OCI-LY1 (cell line): ENCODE measurements at regions not wholly inside any gene's neighbourhood (a gene's known extent, or its start where the extent isn't known, plus 50 kb on each side); places are given as distances from the start of the nearest gene placed in this dataset.

Experiments used
- H2AFZ ChIP-seq: fragments of 200-600 bp; sonication (generic), shearing (Covaris generic); 2 replicates; pipeline ENCODE4 v1.6.0; 2014; ENCODE audit warnings: antibody characterized with exemption, mild to moderate bottlenecking, low read length
- H3F3A ChIP-seq: fragments of 200-600 bp; sonication (generic), shearing (Covaris generic); 2 replicates; pipeline ENCODE4 v1.6.0; 2014; ENCODE audit warnings: mild to moderate bottlenecking, antibody characterized with exemption, low read length, moderate library complexity; ENCODE audit not compliant: insufficient read depth
- H3K27ac ChIP-seq: fragments of 200-600 bp; sonication (generic); 2 replicates; pipeline ENCODE4 v1.5.1; 2014; ENCODE audit warnings: low read length, mixed run types, mild to moderate bottlenecking, low read depth; ENCODE audit not compliant: poor library complexity, severe bottlenecking
- H3K27me3 ChIP-seq: fragments of 200-600 bp; sonication (generic); 2 replicates; pipeline ENCODE4 v1.6.0; 2014; ENCODE audit warnings: antibody characterized with exemption, mild to moderate bottlenecking, low read length, moderate library complexity; ENCODE audit not compliant: insufficient read depth
- H3K36me3 ChIP-seq: fragments of 200-600 bp; sonication (generic); 2 replicates; pipeline ENCODE4 v1.6.1; 2014; ENCODE audit warnings: mild to moderate bottlenecking, antibody characterized with exemption, low read length, moderate library complexity, mixed read lengths; ENCODE audit not compliant: insufficient read depth
- H3K4me1 ChIP-seq: fragments of 200-600 bp; sonication (generic); 2 replicates; pipeline ENCODE4 v1.5.1; 2014; ENCODE audit warnings: mild to moderate bottlenecking, low read length, moderate library complexity; ENCODE audit not compliant: insufficient read depth, severe bottlenecking
- H3K4me2 ChIP-seq: fragments of 200-600 bp; sonication (generic), shearing (Covaris generic); 2 replicates; pipeline ENCODE4 v1.6.1; 2014; ENCODE audit warnings: low read length
- H3K4me3 ChIP-seq: fragments of 200-600 bp; sonication (generic); 2 replicates; pipeline ENCODE4 v1.5.1; 2014; ENCODE audit warnings: low read length, low read depth, mild to moderate bottlenecking, mixed read lengths; ENCODE audit not compliant: poor library complexity, severe bottlenecking
- H3K79me2 ChIP-seq: fragments of 200-600 bp; shearing (Covaris generic); 2 replicates; pipeline ENCODE4 v1.6.1; 2016; ENCODE audit warnings: mixed run types, low read length, mixed read lengths; ENCODE audit not compliant: insufficient read depth
- H3K9ac ChIP-seq: fragments of 200-600 bp; sonication (generic), shearing (Covaris generic); 2 replicates; pipeline ENCODE4 v1.6.1; 2014; ENCODE audit warnings: mild to moderate bottlenecking, low read length, mixed read lengths
- H3K9me2 ChIP-seq: fragments of 200-600 bp; sonication (generic), shearing (Covaris generic); 2 replicates; pipeline ENCODE4 v1.6.1; 2014; ENCODE audit warnings: low read depth, mild to moderate bottlenecking, low read length, mixed read lengths
- H3K9me3 ChIP-seq: fragments of 200-600 bp; shearing (Covaris generic); 2 replicates; pipeline ENCODE4 v1.6.1; 2014; ENCODE audit warnings: low read length, mixed read lengths
- H4K20me1 ChIP-seq: fragments of 200-600 bp; sonication (generic), shearing (Covaris generic); 2 replicates; pipeline ENCODE4 v1.6.0; 2016; ENCODE audit warnings: mild to moderate bottlenecking, low read length; ENCODE audit not compliant: insufficient read depth
- CTCF ChIP-seq: fragments of 200-600 bp; sonication (generic), shearing (Covaris generic); IDR thresholded peaks from 2 replicates; pipeline ENCODE4 v1.5.1; 2017; ENCODE audit warnings: mild to moderate bottlenecking, antibody characterized with exemption, low read length, moderate library complexity, mixed read lengths
- EZH2 ChIP-seq: fragments of 200-600 bp; sonication (generic), shearing (Covaris generic); IDR thresholded peaks from 2 replicates; pipeline ENCODE4 v1.8.0; 2017; ENCODE audit warnings: borderline replicate concordance, mixed run types, mild to moderate bottlenecking, antibody characterized with exemption, low read length, moderate library complexity, mixed read lengths

GRCh38 chr5:135255461-135256178, 143.4 kb downstream of the MACROH2A1 start:
- Histone ChIP-seq H3K9me2 (no peaks in the 10 kb centered on the region), H3F3A (no peaks in the 10 kb centered on the region), H3K9me3 (no peaks in the 10 kb centered on the region), H3K79me2 (no peaks in the 10 kb centered on the region), H3K4me2 (no peak overlapping the region), H3K36me3 (no peaks in the 10 kb centered on the region), H3K4me3 (no peak overlapping the region), H3K27ac (no peak overlapping the region), H2AFZ (no peak overlapping the region), H3K4me1 (no peaks in the 10 kb centered on the region), H3K27me3 (no peaks in the 10 kb centered on the region), H3K9ac (no peak overlapping the region), H4K20me1 (no peaks in the 10 kb centered on the region)
- TF ChIP-seq CTCF (no peak), EZH2 (no peak)

GRCh38 chr5:135254183-135254582, 144.8 kb downstream of the MACROH2A1 start:
- Histone ChIP-seq H2AFZ (no peak overlapping the region), H3K9ac (no peak overlapping the region), H3F3A (no peaks in the 10 kb centered on the region), H3K4me2 (no peak overlapping the region), H3K27me3 (no peaks in the 10 kb centered on the region), H4K20me1 (no peaks in the 10 kb centered on the region), H3K36me3 (no peaks in the 10 kb centered on the region), H3K4me3 (no peak overlapping the region), H3K4me1 (no peaks in the 10 kb centered on the region), H3K9me3 (no peaks in the 10 kb centered on the region), H3K79me2 (no peaks in the 10 kb centered on the region), H3K9me2 (no peaks in the 10 kb centered on the region), H3K27ac (no peak overlapping the region)
- TF ChIP-seq EZH2 = no peak
- TF ChIP-seq CTCF = no peak

GRCh38 chr5:135253601-135254178, 145.3 kb downstream of the MACROH2A1 start:
- Histone ChIP-seq H4K20me1 (no peaks in the 10 kb centered on the region), H3K9ac (no peak overlapping the region), H3K9me3 (no peaks in the 10 kb centered on the region), H3K4me2 (no peak overlapping the region), H3K27me3 (no peaks in the 10 kb centered on the region), H3K4me3 (no peak overlapping the region), H3K36me3 (no peaks in the 10 kb centered on the region), H3K9me2 (no peaks in the 10 kb centered on the region), H3F3A (no peaks in the 10 kb centered on the region), H3K27ac (no peak overlapping the region), H3K4me1 (no peaks in the 10 kb centered on the region), H2AFZ (no peak overlapping the region), H3K79me2 (no peaks in the 10 kb centered on the region)
- TF ChIP-seq EZH2 = no peak
- no peak for TF ChIP-seq CTCF
